Epithelial cell of esophagus (primary cell): ENCODE measurements at regions not wholly inside any gene's neighbourhood (a gene's known extent, or its start where the extent isn't known, plus 50 kb on each side); places are given as distances from the start of the nearest gene placed in this dataset.

Experiments used
- DNase-seq: peaks from one replicate; pipeline ENCODE4 v3.0.0; 2010; ENCODE audit warnings: low read depth
- H3K4me3 ChIP-seq: 2 replicates; pipeline ENCODE4 v1.5.1; 2011; ENCODE audit warnings: mild to moderate bottlenecking, low read length, control low read depth
- CTCF ChIP-seq: IDR thresholded peaks from 2 replicates; pipeline ENCODE4 v1.5.1; 2011; ENCODE audit warnings: low read depth, mild to moderate bottlenecking, low read length, control low read depth, inconsistent platforms; ENCODE audit not compliant: insufficient read depth; ENCODE audit errors: missing control alignments

- no peak for DNase-seq
- no peak overlapping the region for H3K4me3 ChIP-seq
- no peak for TF ChIP-seq CTCF
Observed at GRCh38 chr2:217706513-217706912, 296.3 kb downstream of the TNS1 start.

DNA sequence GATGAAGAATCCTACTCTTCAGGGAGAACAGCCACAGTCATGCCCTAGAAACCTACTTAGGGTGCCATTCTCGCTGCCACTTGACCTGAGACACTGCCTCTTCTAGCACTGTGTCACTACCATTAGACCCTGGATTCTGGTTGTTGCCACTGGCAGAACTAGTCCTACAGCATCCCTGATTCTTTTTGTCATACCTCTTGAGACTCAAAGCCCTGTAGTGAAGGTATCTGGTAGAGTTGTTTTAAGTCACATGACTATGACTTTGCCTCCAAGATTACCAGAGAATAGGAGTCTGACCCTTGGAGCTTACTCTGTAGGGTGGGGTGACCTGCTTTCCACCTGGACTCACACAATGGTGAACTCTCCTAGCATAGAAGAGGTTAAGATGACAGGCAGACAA lies 296.7 kb downstream of the TNS1 start:
- no peak overlapping the region for H3K4me3 ChIP-seq
- no peak for TF ChIP-seq CTCF
- peak; percentile 19 for DNase-seq

- DNase-seq, result no peak
- no peak for TF ChIP-seq CTCF
- H3K4me3 ChIP-seq, result no peak overlapping the region
Observed at GRCh38 chr2:217705461-217705860, 297.3 kb downstream of the TNS1 start.

GRCh38 chr2:217703999-217704398 lies 298.8 kb downstream of the TNS1 start:
- TF ChIP-seq CTCF, result no peak
- no peak overlapping the region for H3K4me3 ChIP-seq
- DNase-seq, result no peak

DNA sequence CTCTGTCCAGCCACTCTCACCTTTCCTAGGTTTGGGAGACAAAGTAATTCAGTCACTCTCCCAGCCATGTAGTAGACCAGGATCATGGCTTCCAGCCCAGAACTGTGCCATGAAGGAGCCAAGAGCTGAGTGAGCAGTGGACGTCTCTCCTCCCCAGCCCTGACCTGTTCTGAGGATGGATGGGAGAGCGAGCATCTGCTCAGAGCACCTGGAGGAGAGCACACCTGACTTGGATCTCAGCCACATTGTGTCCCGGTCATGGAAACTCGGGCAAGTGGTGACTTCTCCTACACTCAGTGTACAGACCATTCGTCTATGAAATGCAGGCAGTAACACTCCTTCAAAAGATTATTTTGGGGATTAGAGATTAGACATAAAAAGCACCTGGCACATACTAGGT lies 299.7 kb downstream of the TNS1 start:
- H3K4me3 ChIP-seq, result no peak overlapping the region
- DNase-seq, result no peak
- no peak for TF ChIP-seq CTCF

GRCh38 chr2:217701622-217702021 lies 301.2 kb downstream of the TNS1 start:
- no peak overlapping the region for H3K4me3 ChIP-seq
- no peak for TF ChIP-seq CTCF
- DNase-seq, result no peak

DNA sequence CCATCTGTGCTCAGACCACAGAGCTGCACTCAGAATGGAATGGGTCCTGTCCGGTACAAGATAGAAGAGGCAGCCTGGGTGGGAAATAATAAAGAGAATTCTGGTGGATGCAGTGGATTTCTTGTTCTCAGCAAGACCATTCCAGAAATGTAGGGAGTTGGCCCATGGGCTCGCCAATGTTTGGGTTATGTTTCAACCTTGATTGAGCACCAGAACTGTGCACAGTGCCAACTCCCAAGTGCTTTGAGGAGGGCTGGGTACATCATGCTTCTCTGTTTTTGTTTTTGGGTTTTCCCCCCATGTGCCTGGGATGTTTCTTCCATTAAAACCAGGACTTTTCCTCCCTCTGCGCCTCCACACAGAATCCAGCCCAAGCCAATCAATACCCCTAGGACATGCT lies 304.1 kb downstream of the TNS1 start:
- no peak for DNase-seq
- no peak for TF ChIP-seq CTCF
- H3K4me3 ChIP-seq, result no peak overlapping the region
